Spleen (tissue), 7 donors: ENCODE measurements at regions not wholly inside any gene's neighbourhood (a gene's known extent, or its start where the extent isn't known, plus 50 kb on each side); places are given as distances from the start of the nearest gene placed in this dataset.

Experiments
- CTCF ChIP-seq, 11 experiments: fragments of 200-600 bp in 7 of 11; fragments of 450-650 bp in 4 of 11; sonication (generic) in 4 of 11; IDR thresholded peaks in 8 of 11; conservative IDR thresholded peaks in 3 of 11; 1 replicate in 7 of 11; 2 replicates in 4 of 11; pipeline versions ENCODE4 v1.4.0 to v1.8.0; 2016 to 2021; ENCODE audit warnings: antibody characterized with exemption in 11 of 11, inconsistent platforms in 4 of 11, mild to moderate bottlenecking in 1 of 11
- POLR2A ChIP-seq, 3 donors: fragments of 450-650 bp; IDR thresholded peaks; one replicate each; pipeline ENCODE4 v1.5.1; 2017; ENCODE audit warnings: antibody characterized with exemption in 3 of 3, mild to moderate bottlenecking in 1 of 3
- donor health status: DM: no; HTN: no; CAD: no; lungs with moderate emphysema.
- donor health status: DM: no; HTN: no; CAD: no.
- donor health status: DM: no; HTN: no; CAD: no.

GRCh38 chr3:8164145-8164544 lies 337.5 kb upstream of the LMCD1 start:
- TF ChIP-seq CTCF (IDR thresholded peaks at IDR 0.05 in 8 of 11, conservative IDR thresholded peaks at IDR 0.05 in 3 of 11) (no peak), POLR2A (IDR thresholded peaks at IDR 0.05) (no peak)
